OCI-LY7 (cell line): ENCODE measurements at regions not wholly inside any gene's neighbourhood (a gene's known extent, or its start where the extent isn't known, plus 50 kb on each side); places are given as distances from the start of the nearest gene placed in this dataset.

Source experiments
- BruUV-seq: library from RNA; stranded (reverse); fragments of 400-500 nt; replicated peaks from 2 replicates; lab custom pipeline; 2021; lab: Mats Ljungman, UMichigan
- CTCF ChIA-PET: fragments of 300-600 bp; sonication (Branson Sonifier 250); formaldehyde crosslinking; loops from one replicate; lab custom pipeline; 2022; ENCODE audit warnings: antibody characterized with exemption; ENCODE audit not compliant: unreplicated experiment; lab: Charles Lee
- POLR2A ChIA-PET: fragments of 300-600 bp; sonication (Branson Sonifier 250); formaldehyde crosslinking; loops from one replicate; lab custom pipeline; 2022; ENCODE audit warnings: antibody characterized with exemption; lab: Charles Lee
- DNase-seq: peaks from one replicate; pipeline ENCODE4 v3.0.0-alpha.2; 2015; ENCODE audit warnings: low spot score
- H2AFZ ChIP-seq: fragments of 200-600 bp; sonication (generic), shearing (Covaris generic); 2 replicates; pipeline ENCODE4 v1.6.1; 2014; ENCODE audit warnings: mild to moderate bottlenecking, antibody characterized with exemption, low read length, moderate library complexity
- H3K27ac ChIP-seq: fragments of 200-600 bp; sonication (generic); 2 replicates; pipeline ENCODE4 v1.5.1; 2014; ENCODE audit warnings: mixed run types, low read depth, mild to moderate bottlenecking, moderate library complexity, low read length, inconsistent platforms; ENCODE audit not compliant: poor library complexity, severe bottlenecking
- H3K36me3 ChIP-seq: fragments of 200-600 bp; sonication (generic); 2 replicates; pipeline ENCODE4 v1.6.1; 2014; ENCODE audit warnings: mild to moderate bottlenecking, antibody characterized with exemption, low read length, moderate library complexity, mixed read lengths; ENCODE audit not compliant: insufficient read depth
- H3K4me1 ChIP-seq: fragments of 200-600 bp; sonication (generic); 2 replicates; pipeline ENCODE4 v1.5.1; 2014; ENCODE audit warnings: mild to moderate bottlenecking, low read length; ENCODE audit not compliant: insufficient read depth, poor library complexity, severe bottlenecking
- H3K4me2 ChIP-seq: fragments of 200-600 bp; sonication (generic); 2 replicates; pipeline ENCODE4 v1.6.1; 2014; ENCODE audit warnings: mild to moderate bottlenecking, low read length
- H3K4me3 ChIP-seq: fragments of 200-600 bp; sonication (generic); 2 replicates; pipeline ENCODE4 v1.5.1; 2014; ENCODE audit warnings: mild to moderate bottlenecking, low read depth, low read length; ENCODE audit not compliant: poor library complexity, severe bottlenecking
- H3K79me2 ChIP-seq: fragments of 200-600 bp; sonication (generic); 2 replicates; pipeline ENCODE4 v1.6.1; 2016; ENCODE audit warnings: low read depth, mild to moderate bottlenecking, low read length, moderate library complexity, mixed read lengths; ENCODE audit not compliant: insufficient read depth
- H3K9me2 ChIP-seq: fragments of 200-600 bp; sonication (generic); 2 replicates; pipeline ENCODE4 v1.6.1; 2016; ENCODE audit warnings: mild to moderate bottlenecking, low read length, mixed read lengths; ENCODE audit not compliant: insufficient read depth
- H3K9me3 ChIP-seq: fragments of 200-600 bp; sonication (generic); 2 replicates; pipeline ENCODE4 v1.6.1; 2014; ENCODE audit warnings: mild to moderate bottlenecking, mixed run types, low read length, mixed read lengths
- H4K20me1 ChIP-seq: fragments of 200-600 bp; sonication (generic); 2 replicates; pipeline ENCODE4 v1.6.1; 2014; ENCODE audit warnings: mild to moderate bottlenecking, antibody characterized with exemption, low read length, moderate library complexity, mixed read lengths; ENCODE audit not compliant: insufficient read depth
- CTCF ChIP-seq: fragments of 200-600 bp; sonication (generic); conservative IDR thresholded peaks from 2 replicates; pipeline ENCODE4 v1.5.1; 2014; ENCODE audit warnings: mild to moderate bottlenecking, antibody characterized with exemption, low read length, moderate library complexity, mixed read lengths
- EZH2phosphoT487 ChIP-seq: fragments of 200-600 bp; sonication (generic); IDR thresholded peaks from 2 replicates; pipeline ENCODE4 v1.6.1; 2018; ENCODE audit warnings: low read depth, borderline replicate concordance, mild to moderate bottlenecking, mixed run types, antibody characterized with exemption, low read length, moderate library complexity, mixed read lengths
- intact Hi-C: fragments of 100-400 bp; cut with micrococcal nuclease; formaldehyde crosslinking; loops from one replicate; pipeline ENCODE4 v1.10.0; 2022; ENCODE audit not compliant: unreplicated experiment

DNA sequence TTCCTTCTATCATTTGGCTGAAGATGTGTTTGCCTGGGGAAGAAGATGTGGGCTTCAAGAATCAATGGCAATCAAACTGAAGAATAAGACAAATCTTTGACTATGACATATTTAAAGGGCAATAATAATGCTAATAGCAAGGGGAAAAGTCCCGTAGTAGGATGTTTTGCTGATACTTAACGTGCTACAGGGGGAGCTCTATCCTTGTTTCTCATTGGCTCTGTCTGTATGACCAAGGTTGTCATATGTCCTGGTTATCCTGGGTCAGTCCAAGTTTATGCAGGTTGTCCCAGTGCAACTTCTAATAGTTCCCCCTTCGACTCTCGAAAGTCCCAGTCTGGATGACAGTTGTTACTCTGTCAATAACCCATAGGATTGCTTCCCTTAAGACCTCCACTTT, 321.3 kb downstream of the DHX35 start:
- ChIA-PET CTCF (no interaction called here), POLR2A (no interaction called here)
- DNase-seq: no peak
- no peaks in the 10 kb centered on the region for H3K4me1 ChIP-seq
- H3K36me3 ChIP-seq: no peaks in the 10 kb centered on the region
- H3K27ac ChIP-seq: no peak overlapping the region
- no peak overlapping the region for H3K4me2 ChIP-seq
- H3K9me3 ChIP-seq: no peaks in the 10 kb centered on the region
- no TSS peak for BruUV-seq
- no peaks in the 10 kb centered on the region for H4K20me1 ChIP-seq
- no peak for TF ChIP-seq EZH2phosphoT487
- TF ChIP-seq CTCF: 0 out of 2 replicates have a peak, but pooled peaks have one; percentile 28
- no peak overlapping the region for H3K4me3 ChIP-seq
- intact Hi-C loops: no loop called here
- no peak overlapping the region for H2AFZ ChIP-seq
- no peaks in the 10 kb centered on the region for H3K79me2 ChIP-seq
- no peaks in the 10 kb centered on the region for H3K9me2 ChIP-seq

- TF ChIP-seq CTCF (no peak), EZH2phosphoT487 (no peak)
- no peaks in the 10 kb centered on the region for H3K36me3 ChIP-seq
- no TSS peak for BruUV-seq
- H4K20me1 ChIP-seq: no peaks in the 10 kb centered on the region
- no peak for DNase-seq
- no peak overlapping the region for H3K4me3 ChIP-seq
- ChIA-PET CTCF (no interaction called here), POLR2A (no interaction called here)
- no peaks in the 10 kb centered on the region for H3K4me1 ChIP-seq
- no peak overlapping the region for H2AFZ ChIP-seq
- no peak overlapping the region for H3K4me2 ChIP-seq
- H3K27ac ChIP-seq: no peak overlapping the region
- H3K9me2 ChIP-seq: no peaks in the 10 kb centered on the region
- intact Hi-C loops: no loop called here
- no peaks in the 10 kb centered on the region for H3K9me3 ChIP-seq
- H3K79me2 ChIP-seq: no peaks in the 10 kb centered on the region
Measured at GRCh38 chr20:39282619-39283092, 320.5 kb downstream of the DHX35 start.

GRCh38 chr20:39280875-39281274, 318.7 kb downstream of the DHX35 start:
- Histone ChIP-seq H3K36me3 (no peaks in the 10 kb centered on the region), H3K4me1 (no peaks in the 10 kb centered on the region), H4K20me1 (no peaks in the 10 kb centered on the region), H3K9me2 (no peaks in the 10 kb centered on the region), H3K4me3 (no peak overlapping the region), H2AFZ (no peak overlapping the region), H3K9me3 (no peaks in the 10 kb centered on the region), H3K27ac (no peak overlapping the region), H3K4me2 (no peak overlapping the region), H3K79me2 (no peaks in the 10 kb centered on the region)
- intact Hi-C loops: no loop called here
- ChIA-PET POLR2A (no interaction called here), CTCF (no interaction called here)
- TF ChIP-seq EZH2phosphoT487 (no peak), CTCF (no peak)
- DNase-seq: no peak
- no TSS peak for BruUV-seq
